ENCODE measurements at regions not wholly inside any gene's neighbourhood (a gene's known extent, or its start where the extent isn't known, plus 50 kb on each side); places are given as distances from the start of the nearest gene placed in this dataset.

DNA sequence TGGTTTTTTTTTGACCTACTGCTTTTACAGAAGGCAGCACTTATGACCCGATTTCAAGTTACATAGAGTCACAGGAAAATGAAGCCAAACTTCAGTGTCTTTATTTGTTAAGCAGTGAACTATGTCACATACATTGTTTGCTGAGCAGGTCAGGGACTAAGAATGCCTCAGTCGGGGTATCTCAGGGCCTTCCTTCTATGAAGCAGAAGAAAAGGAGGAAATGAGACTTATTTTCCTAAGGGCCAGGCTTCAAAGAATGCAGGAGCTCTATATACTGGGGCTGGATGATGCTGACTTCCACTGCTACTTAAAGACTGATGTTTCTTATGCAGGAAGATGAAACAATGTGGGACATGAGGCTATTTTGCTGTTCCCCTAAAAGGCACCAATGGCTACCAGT, 558.4 kb upstream of the IGFBP7 start:
- Histone ChIP-seq H3K9me3 (ENCODE audit: low read length) (no peaks in the 10 kb centered on the region), H3K27me3 (ENCODE audit: insufficient read depth, low read length) (no peaks in the 10 kb centered on the region), H2AFZ (ENCODE audit: low read length) (no peak overlapping the region), H3K79me2 (ENCODE audit: insufficient read depth, low read length) (no peaks in the 10 kb centered on the region), H3K9me2 (ENCODE audit: low read depth, low read length) (no peaks in the 10 kb centered on the region), H3K27ac (ENCODE audit: low read depth, low read length, poor library complexity, severe bottlenecking) (no peak overlapping the region), H3K4me2 (ENCODE audit: low read length) (no peak overlapping the region), H3F3A (ENCODE audit: insufficient read depth, low read length) (no peaks in the 10 kb centered on the region), H3K36me3 (ENCODE audit: insufficient read depth, low read length) (no peaks in the 10 kb centered on the region), H4K20me1 (ENCODE audit: insufficient read depth, low read length) (no peaks in the 10 kb centered on the region), H3K4me3 (ENCODE audit: low read depth, low read length, poor library complexity, severe bottlenecking) (no peak overlapping the region), H3K9ac (ENCODE audit: low read length) (no peak overlapping the region), H3K4me1 (ENCODE audit: insufficient read depth, low read length, severe bottlenecking) (no peaks in the 10 kb centered on the region)
- no peak for TF ChIP-seq EZH2 (IDR thresholded peaks at IDR 0.05; ENCODE audit: borderline replicate concordance, low read length)

DNA sequence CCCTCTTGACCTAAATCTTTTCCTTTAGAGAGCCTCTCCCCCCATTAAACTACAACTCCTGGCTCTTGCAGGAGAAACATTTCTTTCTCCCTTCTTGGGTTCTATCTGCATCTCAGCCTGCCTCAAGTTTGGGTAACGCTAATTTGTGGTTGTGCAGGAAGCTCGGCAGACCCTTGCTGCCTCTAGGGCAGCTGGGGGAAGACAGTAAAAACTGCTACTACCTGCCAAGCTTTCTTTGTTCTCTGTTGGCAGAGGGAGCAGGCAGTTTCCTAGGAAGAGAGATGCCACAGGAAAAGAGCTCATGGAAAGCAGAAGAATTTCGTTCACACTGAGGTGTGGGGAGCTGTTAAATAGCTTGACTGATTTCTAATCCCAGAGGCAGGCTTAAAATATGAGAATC, 555.6 kb upstream of the IGFBP7 start:
- Histone ChIP-seq H3K9me2 (ENCODE audit: low read depth, low read length) (no peaks in the 10 kb centered on the region), H3K27ac (ENCODE audit: low read depth, low read length, poor library complexity, severe bottlenecking) (no peak overlapping the region), H3F3A (ENCODE audit: insufficient read depth, low read length) (no peaks in the 10 kb centered on the region), H4K20me1 (ENCODE audit: insufficient read depth, low read length) (no peaks in the 10 kb centered on the region), H3K79me2 (ENCODE audit: insufficient read depth, low read length) (no peaks in the 10 kb centered on the region), H3K4me2 (ENCODE audit: low read length) (no peak overlapping the region), H3K4me1 (ENCODE audit: insufficient read depth, low read length, severe bottlenecking) (no peaks in the 10 kb centered on the region), H3K27me3 (ENCODE audit: insufficient read depth, low read length) (no peaks in the 10 kb centered on the region), H3K9ac (ENCODE audit: low read length) (no peak overlapping the region), H2AFZ (ENCODE audit: low read length) (no peak overlapping the region), H3K4me3 (ENCODE audit: low read depth, low read length, poor library complexity, severe bottlenecking) (no peak overlapping the region), H3K36me3 (ENCODE audit: insufficient read depth, low read length) (no peaks in the 10 kb centered on the region), H3K9me3 (ENCODE audit: low read length) (no peaks in the 10 kb centered on the region)
- no peak for TF ChIP-seq EZH2 (IDR thresholded peaks at IDR 0.05; ENCODE audit: borderline replicate concordance, low read length)
- TF ChIP-seq, protein P1, sequence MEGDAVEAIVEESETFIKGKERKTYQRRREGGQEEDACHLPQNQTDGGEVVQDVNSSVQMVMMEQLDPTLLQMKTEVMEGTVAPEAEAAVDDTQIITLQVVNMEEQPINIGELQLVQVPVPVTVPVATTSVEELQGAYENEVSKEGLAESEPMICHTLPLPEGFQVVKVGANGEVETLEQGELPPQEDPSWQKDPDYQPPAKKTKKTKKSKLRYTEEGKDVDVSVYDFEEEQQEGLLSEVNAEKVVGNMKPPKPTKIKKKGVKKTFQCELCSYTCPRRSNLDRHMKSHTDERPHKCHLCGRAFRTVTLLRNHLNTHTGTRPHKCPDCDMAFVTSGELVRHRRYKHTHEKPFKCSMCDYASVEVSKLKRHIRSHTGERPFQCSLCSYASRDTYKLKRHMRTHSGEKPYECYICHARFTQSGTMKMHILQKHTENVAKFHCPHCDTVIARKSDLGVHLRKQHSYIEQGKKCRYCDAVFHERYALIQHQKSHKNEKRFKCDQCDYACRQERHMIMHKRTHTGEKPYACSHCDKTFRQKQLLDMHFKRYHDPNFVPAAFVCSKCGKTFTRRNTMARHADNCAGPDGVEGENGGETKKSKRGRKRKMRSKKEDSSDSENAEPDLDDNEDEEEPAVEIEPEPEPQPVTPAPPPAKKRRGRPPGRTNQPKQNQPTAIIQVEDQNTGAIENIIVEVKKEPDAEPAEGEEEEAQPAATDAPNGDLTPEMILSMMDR (IDR thresholded peaks at IDR 0.05; ENCODE audit: low read length): no peak

DNA sequence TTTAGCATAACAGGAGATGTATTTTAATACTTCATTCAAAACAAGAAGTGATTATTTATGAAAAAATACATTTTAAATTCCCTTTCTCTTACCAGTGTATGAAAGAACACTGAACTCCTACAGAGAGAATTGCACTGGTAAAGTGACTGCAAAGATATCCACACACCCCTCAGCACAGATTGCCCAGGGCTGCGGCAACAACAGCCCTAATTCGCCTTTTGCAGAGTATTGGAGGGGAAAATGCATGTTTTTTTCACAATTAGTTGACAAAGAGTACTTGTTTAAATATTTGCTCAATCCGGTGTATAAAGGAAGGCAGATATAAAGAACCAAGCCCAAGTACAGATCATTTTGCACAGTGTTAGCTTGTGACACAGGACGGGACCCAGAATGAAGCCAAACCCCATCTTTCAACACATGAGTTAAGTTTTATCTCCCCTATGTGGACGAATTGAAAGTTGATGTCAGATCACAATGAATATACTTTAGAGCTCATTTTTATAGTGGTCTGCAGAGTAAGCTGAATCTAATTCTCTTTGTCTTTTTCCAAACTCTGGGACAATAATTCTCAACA, 551.4 kb upstream of the IGFBP7 start:
- Histone ChIP-seq H3K36me3 (ENCODE audit: insufficient read depth, low read length) (no peaks in the 10 kb centered on the region), H3K9ac (ENCODE audit: low read length) (no peak overlapping the region), H4K20me1 (ENCODE audit: insufficient read depth, low read length) (no peaks in the 10 kb centered on the region), H3K27me3 (ENCODE audit: insufficient read depth, low read length) (no peaks in the 10 kb centered on the region), H3K9me3 (ENCODE audit: low read length) (no peaks in the 10 kb centered on the region), H3K4me2 (ENCODE audit: low read length) (no peak overlapping the region), H3K79me2 (ENCODE audit: insufficient read depth, low read length) (no peaks in the 10 kb centered on the region), H3K9me2 (ENCODE audit: low read depth, low read length) (no peaks in the 10 kb centered on the region), H3K4me1 (ENCODE audit: insufficient read depth, low read length, severe bottlenecking) (no peaks in the 10 kb centered on the region), H2AFZ (ENCODE audit: low read length) (no peak overlapping the region), H3K4me3 (ENCODE audit: low read depth, low read length, poor library complexity, severe bottlenecking) (no peak overlapping the region), H3F3A (ENCODE audit: insufficient read depth, low read length) (no peaks in the 10 kb centered on the region), H3K27ac (ENCODE audit: low read depth, low read length, poor library complexity, severe bottlenecking) (no peak overlapping the region)
- TF ChIP-seq EZH2 (IDR thresholded peaks at IDR 0.05; ENCODE audit: borderline replicate concordance, low read length): no peak
- TF ChIP-seq, protein P1 (IDR thresholded peaks at IDR 0.05; ENCODE audit: low read length): no peak

DNA sequence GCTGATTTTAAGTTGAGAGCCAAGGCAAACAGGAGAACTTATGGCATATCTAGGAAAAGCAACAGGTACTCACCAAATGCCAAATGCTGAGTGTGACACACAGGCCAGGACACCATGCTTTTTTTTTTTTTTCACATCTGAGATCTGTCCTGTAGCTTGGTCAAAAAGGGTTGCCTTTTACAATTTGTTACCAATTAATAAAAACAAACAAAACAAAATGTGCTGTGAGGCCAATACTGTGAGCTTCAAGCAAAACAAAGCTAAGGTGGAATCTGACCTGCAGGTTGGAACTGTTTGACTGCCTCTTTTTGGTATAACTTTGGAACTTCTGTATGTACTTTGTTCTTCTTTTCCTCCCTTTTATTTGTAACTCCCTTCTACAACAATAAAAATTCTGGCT, 548.5 kb upstream of the IGFBP7 start:
- Histone ChIP-seq H3K79me2 (ENCODE audit: insufficient read depth, low read length) (no peaks in the 10 kb centered on the region), H3K4me3 (ENCODE audit: low read depth, low read length, poor library complexity, severe bottlenecking) (no peak overlapping the region), H3K4me2 (ENCODE audit: low read length) (no peak overlapping the region), H3F3A (ENCODE audit: insufficient read depth, low read length) (no peaks in the 10 kb centered on the region), H3K9me3 (ENCODE audit: low read length) (no peaks in the 10 kb centered on the region), H3K36me3 (ENCODE audit: insufficient read depth, low read length) (no peaks in the 10 kb centered on the region), H3K4me1 (ENCODE audit: insufficient read depth, low read length, severe bottlenecking) (no peaks in the 10 kb centered on the region), H2AFZ (ENCODE audit: low read length) (no peak overlapping the region), H4K20me1 (ENCODE audit: insufficient read depth, low read length) (no peaks in the 10 kb centered on the region), H3K27me3 (ENCODE audit: insufficient read depth, low read length) (no peaks in the 10 kb centered on the region), H3K9me2 (ENCODE audit: low read depth, low read length) (no peaks in the 10 kb centered on the region), H3K27ac (ENCODE audit: low read depth, low read length, poor library complexity, severe bottlenecking) (no peak overlapping the region), H3K9ac (ENCODE audit: low read length) (no peak overlapping the region)
- TF ChIP-seq, protein P1 (IDR thresholded peaks at IDR 0.05; ENCODE audit: low read length): no peak
- no peak for TF ChIP-seq EZH2 (IDR thresholded peaks at IDR 0.05; ENCODE audit: borderline replicate concordance, low read length)

Data from OCI-LY1 (cell line).